BJ (cell line): ENCODE measurements at regions not wholly inside any gene's neighbourhood (a gene's known extent, or its start where the extent isn't known, plus 50 kb on each side); places are given as distances from the start of the nearest gene placed in this dataset.
A peak's percentile ranks its signal among the peaks of the same experiment; 100 is the strongest.

Source experiments
- CTCF ChIA-PET: fragments of 350-600 bp; formaldehyde crosslinking; extraction: SDS; loops from one replicate; lab custom pipeline; 2021; ENCODE audit warnings: antibody characterized with exemption, inconsistent platforms; lab: Yijun Ruan, JAX
- POLR2A ChIA-PET: fragments of 300-600 bp; sonication (Branson Sonifier 250); formaldehyde crosslinking; extraction: SDS; loops from one replicate; lab custom pipeline; 2021; ENCODE audit warnings: antibody characterized with exemption; lab: Charles Lee
- DNase-seq: peaks from one replicate; pipeline ENCODE4 v3.0.0-alpha.2; 2011; ENCODE audit warnings: low read depth
- H3K27me3 ChIP-seq: 2 replicates; pipeline ENCODE4 v1.6.0; 2011; ENCODE audit warnings: low read length; ENCODE audit not compliant: control insufficient read depth, insufficient read depth
- H3K36me3 ChIP-seq: 2 replicates; pipeline ENCODE4 v1.5.1; 2011; ENCODE audit warnings: low read length; ENCODE audit not compliant: control insufficient read depth, insufficient read depth
- H3K4me3 ChIP-seq: 2 replicates; pipeline ENCODE4 v1.5.1; 2011; ENCODE audit warnings: low read depth, mild to moderate bottlenecking, control low read depth, low read length
- TF ChIP-seq, protein P1 (sequence below): IDR thresholded peaks from 2 replicates; pipeline ENCODE4 v1.5.1; 2011; ENCODE audit warnings: low read depth, mild to moderate bottlenecking, control low read depth, inconsistent platforms, low read length, moderate library complexity; ENCODE audit not compliant: insufficient read depth

- DNase-seq, result no peak
- ChIA-PET POLR2A (no interaction called here), CTCF (interaction anchor here (1.7 kb wide), 1 partner anchor 20 kb away, joined by 3 read pairs; no protein-coding TSS in a partner anchor)
- no peaks in the 10 kb centered on the region for H3K27me3 ChIP-seq
- no peaks in the 10 kb centered on the region for H3K36me3 ChIP-seq
- TF ChIP-seq, protein P1, sequence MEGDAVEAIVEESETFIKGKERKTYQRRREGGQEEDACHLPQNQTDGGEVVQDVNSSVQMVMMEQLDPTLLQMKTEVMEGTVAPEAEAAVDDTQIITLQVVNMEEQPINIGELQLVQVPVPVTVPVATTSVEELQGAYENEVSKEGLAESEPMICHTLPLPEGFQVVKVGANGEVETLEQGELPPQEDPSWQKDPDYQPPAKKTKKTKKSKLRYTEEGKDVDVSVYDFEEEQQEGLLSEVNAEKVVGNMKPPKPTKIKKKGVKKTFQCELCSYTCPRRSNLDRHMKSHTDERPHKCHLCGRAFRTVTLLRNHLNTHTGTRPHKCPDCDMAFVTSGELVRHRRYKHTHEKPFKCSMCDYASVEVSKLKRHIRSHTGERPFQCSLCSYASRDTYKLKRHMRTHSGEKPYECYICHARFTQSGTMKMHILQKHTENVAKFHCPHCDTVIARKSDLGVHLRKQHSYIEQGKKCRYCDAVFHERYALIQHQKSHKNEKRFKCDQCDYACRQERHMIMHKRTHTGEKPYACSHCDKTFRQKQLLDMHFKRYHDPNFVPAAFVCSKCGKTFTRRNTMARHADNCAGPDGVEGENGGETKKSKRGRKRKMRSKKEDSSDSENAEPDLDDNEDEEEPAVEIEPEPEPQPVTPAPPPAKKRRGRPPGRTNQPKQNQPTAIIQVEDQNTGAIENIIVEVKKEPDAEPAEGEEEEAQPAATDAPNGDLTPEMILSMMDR, result no peak
- H3K4me3 ChIP-seq, result no peak overlapping the region
Observed at GRCh38 chr13:76023652-76024051, 387.5 kb downstream of the LMO7 start.

DNA sequence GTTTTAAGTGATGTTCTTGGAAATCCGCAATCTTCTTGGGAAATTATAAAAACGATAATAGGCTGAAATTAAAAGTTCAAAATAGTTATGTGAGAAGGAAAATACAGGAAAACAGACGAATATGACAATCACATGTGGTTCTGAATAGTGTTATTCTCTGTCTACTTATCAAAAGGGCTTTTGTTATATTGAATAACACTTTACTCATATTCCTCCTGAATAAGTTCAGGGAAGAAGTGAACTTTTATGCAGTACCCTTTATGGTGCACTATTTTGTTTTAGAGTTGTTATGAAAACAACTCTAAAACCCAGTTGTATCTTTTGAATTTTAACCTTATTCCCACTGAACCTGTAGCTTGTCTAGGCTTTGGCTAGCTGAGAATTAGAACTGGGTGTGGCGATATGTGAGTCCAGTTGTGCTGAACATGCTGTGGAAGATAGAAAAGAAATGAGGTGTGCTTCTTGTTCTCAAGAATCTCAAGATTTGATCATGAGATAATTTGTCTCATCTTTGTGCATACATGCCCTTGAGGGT lies 384.4 kb downstream of the LMO7 start:
- no peak for DNase-seq
- Histone ChIP-seq H3K36me3 (no peaks in the 10 kb centered on the region), H3K27me3 (no peaks in the 10 kb centered on the region), H3K4me3 (no peak overlapping the region)
- CTCF ChIA-PET, result no interaction called here
- POLR2A ChIA-PET, result no interaction called here
- TF ChIP-seq, protein P1, result no peak

DNA sequence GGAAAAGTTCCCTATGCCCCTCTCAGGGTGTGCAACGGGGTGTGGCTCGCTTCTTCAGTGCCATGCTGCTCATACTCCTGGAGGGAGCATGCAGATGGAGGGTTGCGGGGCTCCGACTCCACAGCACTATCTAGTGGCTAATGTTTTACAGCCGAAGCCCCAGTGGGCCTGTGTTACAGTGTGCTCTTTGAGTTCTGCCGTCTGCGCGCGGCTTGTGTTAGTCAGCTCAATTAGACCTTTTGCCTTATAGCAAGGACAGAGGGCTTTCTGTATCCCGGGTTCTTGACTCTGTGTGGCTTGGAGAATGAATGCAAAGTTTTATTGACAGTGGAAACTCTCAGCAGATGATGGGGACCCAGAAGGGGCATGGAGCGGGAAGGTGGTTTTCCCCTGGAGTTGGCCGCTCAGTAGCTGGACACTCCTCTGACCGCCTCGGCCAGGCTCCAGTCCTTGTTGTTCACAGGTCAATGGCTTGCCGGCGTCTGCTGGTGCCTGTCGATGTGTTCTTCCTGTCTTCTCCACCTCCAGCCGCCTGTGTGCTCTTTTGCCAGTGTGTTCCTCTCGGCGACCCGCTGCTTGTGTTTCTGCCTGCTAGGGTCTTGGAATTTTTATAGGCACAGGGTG lies 383.4 kb downstream of the LMO7 start:
- TF ChIP-seq, protein P1, result peak; percentile 13; the same call in 1 of the 2 replicates
- ChIA-PET CTCF (no interaction called here), POLR2A (no interaction called here)
- DNase-seq, result no peak
- H3K4me3 ChIP-seq, result no peak overlapping the region
- H3K27me3 ChIP-seq, result no peaks in the 10 kb centered on the region
- no peaks in the 10 kb centered on the region for H3K36me3 ChIP-seq

DNA sequence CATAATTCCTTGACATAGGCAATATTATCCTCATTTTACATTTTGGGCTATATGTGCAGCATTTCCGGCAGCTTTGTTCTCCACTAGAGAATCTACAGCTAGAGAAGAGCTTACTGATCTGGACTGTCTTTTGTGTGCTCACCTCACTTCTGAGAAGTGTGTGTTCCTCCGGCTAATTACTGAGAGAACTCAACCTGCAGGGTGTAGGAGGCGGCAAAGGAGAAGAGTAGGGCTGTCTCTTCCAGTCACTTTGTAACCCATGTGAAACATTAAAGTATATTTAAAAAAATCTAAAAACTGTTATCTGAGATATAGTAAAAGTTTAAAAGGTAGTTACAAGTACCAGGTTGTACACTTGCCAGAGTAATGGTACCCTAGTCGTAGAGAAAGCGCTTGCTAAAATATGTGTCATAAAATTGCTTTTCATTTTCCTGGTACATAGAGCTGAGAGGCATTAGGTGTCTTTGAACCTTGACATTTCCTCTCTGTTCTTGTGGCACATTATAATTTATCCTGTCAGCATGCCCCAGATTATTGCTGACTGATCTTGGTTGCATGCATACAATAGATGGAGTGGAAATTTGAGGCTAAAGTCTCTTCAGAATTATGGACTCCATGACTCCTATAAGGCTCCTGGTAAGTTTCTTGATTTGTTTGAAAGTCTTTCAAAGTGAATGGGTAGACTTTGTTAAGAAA lies 381.9 kb downstream of the LMO7 start:
- ChIA-PET CTCF (interaction anchor here (0.6 to 1.9 kb wide), 12 partner anchors 9 to 361 kb away, joined by 3 to 8 read pairs (median 4); no protein-coding TSS in a partner anchor), POLR2A (no interaction called here)
- Histone ChIP-seq H3K4me3 (no peak overlapping the region), H3K36me3 (no peaks in the 10 kb centered on the region), H3K27me3 (no peaks in the 10 kb centered on the region)
- TF ChIP-seq, protein P1, result no peak
- DNase-seq, result no peak

- Histone ChIP-seq H3K27me3 (no peaks in the 10 kb centered on the region), H3K36me3 (no peaks in the 10 kb centered on the region), H3K4me3 (no peak overlapping the region)
- TF ChIP-seq, protein P1, result peak; percentile 59
- no peak for DNase-seq
- POLR2A ChIA-PET, result no interaction called here
- CTCF ChIA-PET, result interaction anchor here (0.6 to 1.9 kb wide), 13 partner anchors 8 to 362 kb away, joined by 3 to 8 read pairs (median 4); no protein-coding TSS in a partner anchor
Observed at GRCh38 chr13:76016799-76017400, 380.8 kb downstream of the LMO7 start.
